Right renal cortex interstitium (tissue), 3 donors: ENCODE measurements at regions not wholly inside any gene's neighbourhood (a gene's known extent, or its start where the extent isn't known, plus 50 kb on each side); places are given as distances from the start of the nearest gene placed in this dataset.
"Not testable (repeated sequence)": the region's sequence is repeated elsewhere in the genome, so short reads cannot be mapped to it uniquely, and the experiment has no call there.

Experiments
- DNase-seq, 3 donors: peaks; one replicate each; pipeline ENCODE4 v3.0.0-alpha.2; 2013; ENCODE audit warnings: low read depth in 3 of 3, low spot score in 2 of 3

DNA sequence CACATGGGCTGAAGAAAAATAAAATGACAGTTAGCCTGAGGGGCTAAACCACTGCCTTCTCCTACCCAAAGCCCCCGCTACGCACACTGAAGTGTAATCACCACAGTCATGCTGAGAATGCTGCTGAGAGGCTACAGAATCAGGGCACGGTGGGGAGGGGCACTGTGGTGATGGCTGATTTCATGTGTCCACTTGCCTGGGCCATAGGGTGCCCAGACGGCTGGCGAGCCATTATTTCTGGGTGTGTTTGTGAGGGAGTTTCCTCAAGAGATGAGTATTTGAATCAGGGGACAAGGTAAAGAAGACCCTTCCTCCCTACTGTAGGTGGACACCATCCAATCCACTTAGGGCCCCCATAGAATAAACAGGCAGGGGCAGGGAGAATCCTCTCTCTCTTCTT is 1313.2 kb downstream of the TBC1D22A start:
- no peak for DNase-seq

DNA sequence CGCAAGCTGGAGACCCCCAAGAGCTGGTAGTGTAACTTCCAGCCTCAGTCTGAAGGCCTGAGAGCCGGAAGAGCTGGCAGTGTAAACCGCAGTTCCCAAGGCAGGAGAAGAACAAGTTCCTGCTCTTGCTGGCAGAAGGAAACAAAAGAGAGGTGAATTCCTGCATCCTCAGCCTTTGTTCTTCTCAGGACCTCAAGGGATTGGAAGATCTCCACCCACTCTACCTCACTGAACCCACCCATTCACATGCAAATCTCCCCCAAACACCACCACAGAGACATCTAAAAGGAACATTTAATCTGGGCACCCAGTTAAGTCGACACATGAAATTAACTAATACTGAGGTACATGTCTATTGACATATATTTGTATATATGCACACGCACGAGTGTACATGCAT is 1310.3 kb downstream of the TBC1D22A start:
- DNase-seq = no peak

DNA sequence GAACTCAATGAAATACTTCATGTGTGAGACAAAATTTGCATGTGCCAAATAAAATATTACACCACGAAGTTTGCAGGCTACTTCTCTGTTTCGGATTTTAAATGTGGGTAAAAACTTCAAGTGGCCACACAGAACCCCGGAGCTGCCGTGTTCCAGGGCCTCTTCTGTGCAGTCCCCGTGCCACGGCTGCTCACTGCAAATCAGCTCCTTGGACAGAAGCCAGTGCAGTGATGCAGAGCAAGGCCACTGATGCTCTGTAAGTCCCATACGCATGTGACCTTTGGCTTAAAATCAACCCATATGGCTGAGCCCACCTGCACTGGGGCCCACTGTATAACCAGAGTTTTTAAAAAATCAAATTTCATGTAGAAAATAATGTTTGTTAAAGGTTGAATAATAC is 1309.4 kb downstream of the TBC1D22A start:
- DNase-seq = no peak

DNA sequence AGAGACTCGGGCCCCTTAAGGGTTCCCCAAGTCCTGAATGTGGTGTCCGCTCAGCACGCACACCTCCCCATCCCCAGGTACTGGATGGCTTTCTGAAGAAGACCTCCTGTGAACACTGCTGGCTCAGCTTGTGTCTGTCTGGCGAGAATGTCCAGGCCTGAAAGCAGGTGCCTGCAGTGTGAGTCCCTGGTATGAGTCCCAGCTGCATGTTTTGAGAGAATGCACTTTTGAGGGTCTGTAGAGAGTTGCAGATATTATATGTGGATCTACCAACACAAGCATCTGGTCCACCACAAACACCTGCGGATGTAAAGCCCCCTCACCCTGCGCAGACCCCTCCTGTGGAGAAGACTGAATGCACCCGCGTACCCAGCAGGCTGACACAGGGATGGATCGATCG is 1308.9 kb downstream of the TBC1D22A start:
- DNase-seq = no peak

DNA sequence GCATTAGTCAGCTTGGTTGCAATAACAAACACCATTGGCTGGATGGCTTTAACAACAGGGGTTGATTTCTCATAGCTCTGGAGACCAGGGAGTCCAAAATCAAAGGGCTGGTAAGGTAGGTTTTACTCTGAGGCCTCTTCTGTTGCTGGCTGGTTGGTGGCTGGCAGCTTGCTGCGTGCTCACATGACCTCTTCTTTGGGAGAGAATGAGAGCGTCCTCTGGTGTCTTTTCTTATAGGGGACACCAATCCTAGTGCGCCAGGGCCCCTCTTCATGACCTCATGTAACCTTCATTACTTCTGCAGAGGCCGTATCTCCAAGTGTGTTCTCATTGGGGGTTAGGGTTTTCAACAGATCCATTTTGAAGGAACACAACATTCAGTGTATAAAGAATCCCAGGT is 1308.3 kb downstream of the TBC1D22A start:
- no peak for DNase-seq

DNA sequence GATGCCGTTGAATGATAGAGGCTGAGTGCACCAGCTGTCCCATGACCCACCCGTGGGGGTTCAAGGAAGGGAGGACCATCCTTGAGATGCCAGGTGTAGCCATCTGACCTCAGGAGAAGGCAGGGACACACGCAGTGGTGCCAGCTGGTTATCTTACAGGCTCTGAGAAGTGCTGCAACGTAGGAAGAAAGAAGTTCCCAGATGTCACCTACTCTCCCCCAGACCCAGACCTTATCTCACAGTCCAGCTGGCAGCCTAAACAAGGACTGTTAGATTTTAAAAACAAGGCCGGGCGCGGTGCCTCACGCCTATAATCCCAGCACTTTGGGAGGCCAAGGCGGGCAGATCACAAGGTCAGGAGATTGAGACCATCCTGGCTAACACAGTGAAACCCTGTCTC is 1307.6 kb downstream of the TBC1D22A start:
- no peak for DNase-seq

DNA sequence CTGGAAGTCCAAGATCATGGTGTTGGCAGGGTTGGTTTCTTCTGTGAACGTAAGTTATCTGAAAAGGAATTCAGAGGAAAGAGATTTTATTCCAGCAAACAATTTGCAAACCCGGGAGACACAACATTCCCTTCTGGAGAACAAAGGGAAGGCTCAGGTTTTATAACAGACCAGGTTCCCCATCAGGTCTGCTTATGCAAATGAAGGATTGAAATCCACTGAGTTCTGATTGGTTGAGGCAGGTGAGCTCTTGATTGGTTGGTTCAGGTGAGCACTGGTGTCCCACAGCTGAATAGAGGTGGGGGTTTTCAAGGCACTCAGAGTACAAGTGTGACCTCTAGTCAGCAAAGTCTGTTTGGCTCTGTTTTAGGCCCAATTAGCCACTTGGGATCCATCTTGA is 1306.8 kb downstream of the TBC1D22A start:
- DNase-seq = no peak

DNA sequence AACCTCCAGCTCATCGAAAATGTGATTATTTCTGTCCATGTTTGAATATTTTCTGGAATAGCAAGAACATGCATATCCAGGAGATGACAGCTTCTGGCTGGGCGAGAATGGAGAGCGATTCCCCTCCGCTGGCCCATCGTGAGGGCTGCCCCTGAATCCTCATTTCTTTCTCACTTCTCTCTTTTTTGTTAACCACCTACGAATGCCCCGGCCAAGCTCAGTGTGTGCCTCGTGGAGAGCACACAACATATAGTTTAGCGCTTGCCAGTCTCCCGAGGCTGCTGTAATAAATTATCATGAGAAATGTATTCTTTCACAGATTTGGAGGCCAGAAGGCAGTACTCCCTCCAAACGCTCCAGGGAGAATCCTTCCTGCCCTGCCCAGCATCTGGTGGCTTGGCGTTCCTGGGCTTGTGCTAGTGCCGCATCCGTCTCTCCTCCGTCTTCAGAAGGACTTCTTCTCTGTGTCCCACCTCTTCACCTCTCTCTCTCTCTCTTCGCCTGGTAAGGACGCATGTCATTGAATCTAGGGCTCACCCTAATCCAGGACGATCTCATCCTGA is 1306.0 kb downstream of the TBC1D22A start:
- DNase-seq = no peak

DNA sequence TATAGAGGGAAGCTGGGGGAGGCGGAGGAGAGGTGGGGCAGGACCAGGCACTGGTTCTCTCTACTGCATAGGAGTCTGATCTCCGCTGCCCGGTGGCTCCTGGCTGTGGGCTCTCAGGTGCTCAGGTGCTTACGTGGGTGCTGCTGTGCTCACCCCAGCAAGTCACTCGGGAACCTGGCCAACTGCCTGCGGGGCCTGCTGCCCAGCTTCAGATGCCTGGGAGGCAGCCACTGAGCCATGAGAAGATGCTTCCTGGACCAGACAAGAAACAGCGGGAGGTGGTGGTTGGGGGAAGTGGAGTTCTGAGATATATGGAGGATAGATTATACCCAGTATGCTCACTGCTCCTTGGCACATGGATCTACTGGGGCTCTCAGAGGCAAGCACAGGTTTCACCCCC is 1303.4 kb downstream of the TBC1D22A start:
- no peak for DNase-seq

DNA sequence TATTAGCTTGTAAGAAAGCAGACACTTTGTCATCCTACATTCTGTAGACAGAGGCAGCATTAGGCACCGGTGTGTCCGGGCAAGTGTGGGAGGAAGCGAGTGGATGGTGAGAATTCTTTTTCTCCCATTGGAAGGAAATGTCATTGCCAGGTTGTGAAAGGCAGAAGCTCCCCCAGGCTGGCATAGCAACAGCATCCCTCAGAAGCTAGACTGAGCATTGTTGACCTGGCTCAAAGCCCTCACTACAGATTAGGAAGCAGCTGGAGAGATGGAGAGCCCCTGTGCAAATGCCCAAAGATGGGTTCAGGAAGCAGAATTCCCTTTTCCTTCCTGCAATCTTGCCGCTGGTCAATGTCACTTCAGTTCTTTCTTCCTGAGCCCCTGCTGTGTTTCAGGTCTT is 1299.3 kb downstream of the TBC1D22A start:
- DNase-seq = no peak

DNA sequence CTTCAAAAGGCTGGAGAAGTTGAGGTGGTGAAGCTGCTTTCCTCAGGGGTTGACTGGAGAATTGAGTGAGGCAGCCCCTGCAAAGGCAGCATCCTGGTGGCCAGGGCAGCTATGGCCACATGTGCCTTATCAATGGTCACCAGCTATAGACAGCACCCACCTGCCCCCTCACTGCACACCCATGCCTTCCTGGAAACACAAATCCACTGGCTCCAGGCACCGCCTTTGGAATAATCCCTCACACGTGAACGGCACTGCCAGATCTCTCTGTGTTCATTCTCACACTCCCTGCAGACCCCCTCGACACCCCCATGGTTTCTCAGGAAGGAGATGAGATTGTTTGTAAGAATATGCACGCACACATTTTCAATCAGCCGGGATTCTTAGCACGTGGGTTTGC is 1297.8 kb downstream of the TBC1D22A start:
- DNase-seq = no peak

DNA sequence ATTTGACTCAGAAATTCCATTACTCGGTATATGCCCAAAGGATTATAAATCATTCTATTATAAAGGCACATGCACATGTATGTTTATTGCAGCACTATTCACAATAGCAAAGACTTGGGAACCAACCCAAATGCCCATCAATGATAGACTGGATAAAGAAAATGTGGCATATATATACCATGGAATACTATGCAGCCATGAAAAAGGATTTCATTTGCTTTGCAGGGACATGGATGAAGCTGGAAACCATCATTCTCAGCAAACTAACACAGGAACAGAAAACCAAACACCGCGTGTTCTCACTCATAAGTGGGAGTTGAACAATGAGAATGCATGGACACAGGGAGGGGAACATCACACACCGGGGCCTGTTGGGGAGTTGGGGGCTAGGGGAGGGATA is 1297.1 kb downstream of the TBC1D22A start:
- not testable (repeated sequence) for DNase-seq

DNA sequence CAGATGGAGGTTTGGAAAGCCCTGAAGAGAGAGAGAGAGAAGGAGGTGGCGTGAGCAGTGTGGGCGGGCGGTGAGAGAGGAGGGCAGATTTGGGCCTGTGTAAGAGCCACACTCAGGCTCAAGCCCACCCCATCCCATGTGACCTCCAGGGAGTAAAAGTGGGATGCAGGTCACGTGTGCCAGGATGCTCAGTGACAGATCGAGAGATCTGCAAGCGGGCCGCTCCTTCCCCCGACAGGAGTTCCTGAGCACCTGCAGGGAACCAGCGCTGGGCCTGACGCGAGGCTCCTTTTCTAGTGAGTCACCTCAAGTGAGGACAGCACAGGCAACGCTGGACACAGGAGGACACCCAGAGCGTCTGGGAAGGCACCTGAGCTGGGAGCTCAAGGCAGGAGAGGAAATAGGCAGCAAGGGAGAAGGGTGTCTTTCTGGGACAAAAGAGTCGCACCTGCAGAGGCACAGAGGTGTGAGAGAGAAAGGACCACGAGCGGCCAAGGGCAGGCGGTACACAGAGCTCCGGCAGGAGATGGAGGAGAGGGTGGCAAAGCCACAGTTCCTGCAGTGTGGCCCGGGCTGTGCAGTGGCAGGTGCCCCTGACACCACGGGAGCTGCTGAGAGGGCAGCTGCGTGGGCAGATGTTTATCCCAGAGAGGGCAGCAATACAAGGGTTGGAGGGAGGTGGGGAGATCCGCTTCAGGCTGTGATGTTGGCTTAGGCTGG is 1294.8 kb downstream of the TBC1D22A start:
- no peak for DNase-seq

DNA sequence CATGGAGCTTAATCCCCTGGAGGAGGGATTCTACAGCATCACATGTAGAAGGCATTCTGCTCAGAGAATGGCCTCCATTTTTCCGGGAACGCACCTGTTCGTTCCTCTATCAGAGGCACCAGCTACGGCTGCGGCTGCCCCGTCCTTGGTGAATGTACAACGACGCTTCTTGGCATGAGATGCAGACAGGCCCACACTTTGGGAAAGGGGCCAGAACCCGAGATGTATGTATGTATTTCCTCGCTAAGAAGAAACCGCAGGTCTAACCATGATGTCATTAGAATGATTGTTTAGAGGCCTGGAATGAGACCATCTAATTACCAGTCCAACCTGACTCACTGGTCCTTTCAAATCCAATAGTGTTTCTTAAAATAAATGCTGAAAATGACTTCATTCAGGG is 1293.4 kb downstream of the TBC1D22A start:
- no peak for DNase-seq

DNA sequence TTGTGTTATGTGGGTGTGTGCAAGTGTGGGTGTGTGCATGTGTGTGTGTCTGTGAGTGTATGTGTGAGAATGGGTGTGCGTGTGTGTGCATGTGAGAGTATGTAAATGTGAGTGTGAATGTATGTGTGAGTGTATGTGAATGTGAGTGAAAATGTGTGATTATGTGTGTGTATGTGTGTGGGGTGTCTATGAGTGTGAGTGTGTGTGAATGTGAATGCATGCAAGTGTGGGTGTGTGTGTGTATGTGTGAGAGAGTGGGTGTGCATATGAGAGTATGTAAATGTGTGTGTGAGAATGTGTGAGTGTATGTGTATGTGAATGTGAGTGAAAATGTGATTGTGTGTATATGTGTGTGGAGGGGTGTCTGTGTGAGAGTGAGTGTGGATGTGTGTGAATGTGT is 1292.7 kb downstream of the TBC1D22A start:
- no peak for DNase-seq

DNA sequence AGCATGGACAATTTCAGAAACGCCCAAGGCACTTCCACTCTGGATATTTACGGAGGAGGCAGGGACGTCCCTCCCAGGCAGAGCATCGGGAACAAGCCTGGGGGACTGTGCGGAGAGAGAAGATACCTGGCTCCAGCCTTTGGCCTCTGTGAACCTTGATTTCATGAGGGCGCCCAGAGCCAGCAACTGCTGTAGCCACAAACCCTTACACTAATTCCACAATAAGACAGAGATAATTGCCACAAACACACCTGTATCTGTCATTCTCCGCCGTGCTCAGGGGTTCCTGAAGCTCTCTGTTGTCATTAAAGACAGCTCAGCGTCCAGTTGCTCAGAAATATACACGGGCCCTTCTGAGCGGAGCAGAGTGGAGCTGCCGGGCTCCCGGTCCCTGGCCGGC is 1292.1 kb downstream of the TBC1D22A start:
- no peak for DNase-seq

DNA sequence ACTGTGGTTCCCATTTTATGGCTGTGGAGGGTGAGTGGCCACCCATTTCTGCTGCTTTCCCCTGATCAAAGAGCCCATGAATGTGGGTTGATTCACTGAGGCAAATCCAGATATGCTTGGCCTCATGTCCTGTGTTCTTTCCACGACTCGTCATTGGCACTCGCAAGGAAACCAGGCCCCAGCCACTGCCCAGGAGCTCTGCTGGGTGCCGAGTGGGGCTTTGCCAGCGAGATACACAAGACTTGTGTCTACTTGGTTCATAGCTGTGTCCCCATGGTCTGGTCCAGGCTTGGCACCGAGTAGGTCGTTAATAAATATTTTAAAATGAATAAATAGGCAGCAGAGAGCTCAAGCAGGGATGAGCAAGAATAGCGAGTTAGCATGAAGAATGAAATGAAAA is 1291.5 kb downstream of the TBC1D22A start:
- no peak for DNase-seq

DNA sequence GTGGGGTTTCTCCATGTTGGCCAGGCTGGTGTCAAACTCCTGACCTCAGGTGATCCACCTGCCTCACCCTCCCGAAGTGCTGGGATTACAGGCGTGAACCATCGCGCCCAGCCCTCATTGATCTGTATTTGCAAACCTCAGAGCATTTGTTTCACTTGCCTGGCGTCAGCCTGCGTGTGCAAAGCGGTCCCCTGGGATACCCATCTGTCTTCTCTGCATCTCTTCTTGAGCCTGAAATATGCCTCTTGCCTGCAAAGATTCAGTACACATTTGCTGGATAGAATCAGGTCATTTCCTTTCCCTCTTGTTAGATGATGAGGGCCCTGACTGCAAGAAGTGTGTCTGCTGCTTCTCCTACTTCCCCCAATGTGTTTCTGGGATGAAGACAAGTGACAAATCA is 1291.0 kb downstream of the TBC1D22A start:
- DNase-seq = no peak

DNA sequence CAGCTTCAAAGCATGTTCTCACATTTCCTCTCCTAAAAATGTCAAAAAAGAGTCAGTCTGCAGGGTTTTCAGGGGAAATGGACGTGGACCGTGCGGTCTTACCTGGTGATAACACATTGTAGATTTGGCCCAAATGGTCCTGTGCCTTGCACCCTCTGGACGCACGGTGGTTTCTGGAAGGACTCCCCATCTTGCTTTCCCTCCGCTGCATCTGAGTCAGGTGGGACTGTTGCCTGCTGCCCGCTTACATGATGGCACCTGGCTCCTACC is 1290.1 kb downstream of the TBC1D22A start:
- no peak for DNase-seq

DNA sequence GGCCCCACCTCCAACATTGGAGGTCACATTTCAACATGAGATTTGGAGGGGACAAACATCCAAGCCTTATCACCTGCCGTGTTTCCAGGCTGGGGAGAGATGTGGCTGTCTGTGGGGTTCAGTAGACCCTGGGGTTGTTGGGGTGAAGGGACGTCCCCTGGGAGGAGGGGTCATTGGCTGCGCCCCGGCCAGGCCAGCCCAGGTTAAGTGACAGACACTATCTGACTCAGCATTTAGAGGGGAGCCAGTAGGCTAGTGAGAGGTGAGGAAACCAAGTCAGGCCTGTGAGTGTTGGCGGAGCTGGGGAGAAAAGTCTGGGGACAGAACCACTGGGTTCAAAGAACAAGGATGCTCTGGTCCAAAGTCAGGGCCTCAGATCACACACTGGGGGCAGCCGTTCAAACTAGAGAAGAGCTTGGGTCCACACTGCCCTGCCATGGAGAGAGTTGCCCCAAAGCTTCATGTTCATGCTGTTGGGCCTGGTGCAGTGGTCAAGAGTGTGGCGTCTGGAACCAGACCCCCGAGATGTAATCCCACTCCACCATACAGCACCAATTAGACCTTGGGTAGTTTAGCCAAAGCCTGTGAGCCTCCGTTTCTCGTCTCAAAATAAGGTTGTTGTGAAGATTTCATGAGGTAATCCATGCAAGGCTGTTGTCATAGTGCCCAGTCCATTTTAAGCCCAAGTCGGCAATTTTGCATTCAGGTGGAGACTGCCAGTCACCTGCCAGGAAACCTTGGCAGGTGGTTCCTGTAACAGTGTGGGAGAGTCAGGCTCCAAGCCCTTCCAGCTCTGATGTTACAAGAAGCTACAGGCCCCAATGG is 1289.6 kb downstream of the TBC1D22A start:
- no peak for DNase-seq

DNA sequence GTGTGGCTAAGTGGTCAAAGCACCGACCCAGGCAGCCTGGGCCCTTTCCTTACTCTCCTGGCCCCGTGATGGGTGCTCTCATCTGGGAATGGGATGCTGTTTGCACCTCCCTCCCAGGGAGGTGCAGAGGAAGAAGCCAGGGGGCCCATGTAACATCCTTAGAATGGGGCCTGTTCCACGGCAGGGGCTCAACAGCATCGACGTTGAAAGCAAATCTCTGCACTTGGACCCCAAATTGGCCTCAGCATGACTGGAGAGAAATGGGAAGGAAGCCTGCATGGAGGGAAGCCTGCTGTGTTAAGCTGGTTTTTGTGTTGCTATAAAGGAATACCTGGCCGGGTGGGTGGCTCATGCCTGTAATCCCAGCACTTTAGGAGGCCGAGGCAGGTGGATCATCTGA is 1288.4 kb downstream of the TBC1D22A start:
- no peak for DNase-seq

DNA sequence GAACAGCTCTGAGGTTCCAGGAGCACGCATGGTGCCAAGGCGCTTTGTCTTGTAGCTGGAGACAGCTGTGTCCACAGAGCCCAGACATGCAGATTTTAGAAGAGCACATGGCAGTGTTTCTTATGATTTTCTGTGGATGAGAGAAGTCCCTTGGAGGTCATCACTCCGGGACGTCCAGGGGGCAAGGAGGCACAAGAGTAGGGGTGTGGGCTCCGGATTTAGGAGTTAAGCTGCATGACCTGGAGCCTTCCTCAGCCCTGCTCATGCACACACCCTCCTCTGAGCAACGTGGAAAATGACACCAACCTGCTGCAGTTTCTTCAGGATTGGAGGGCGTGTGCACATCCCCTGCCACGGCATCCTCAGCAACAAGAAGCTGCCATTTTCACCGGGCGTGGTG is 1286.7 kb downstream of the TBC1D22A start:
- DNase-seq = no peak
